AG09309 (cell line): ENCODE measurements at regions not wholly inside any gene's neighbourhood (a gene's known extent, or its start where the extent isn't known, plus 50 kb on each side); places are given as distances from the start of the nearest gene placed in this dataset.

Experiments
- DNase-seq: peaks from one replicate; pipeline ENCODE4 v3.0.0-alpha.2; 2010; ENCODE audit warnings: low read depth
- H3K4me3 ChIP-seq: 2 replicates; pipeline ENCODE4 v1.5.1; 2011; ENCODE audit warnings: mild to moderate bottlenecking, low read depth, low read length, moderate library complexity; ENCODE audit not compliant: control insufficient read depth
- CTCF ChIP-seq: IDR thresholded peaks from 2 replicates; pipeline ENCODE4 v1.5.1; 2011; ENCODE audit warnings: mild to moderate bottlenecking, low read depth, low read length, inconsistent platforms; ENCODE audit not compliant: insufficient read depth, control insufficient read depth; ENCODE audit errors: missing control alignments

GRCh38 chr5:15993919-15994318 is 185.7 kb downstream of the MARCHF11 start:
- H3K4me3 ChIP-seq, result no peak overlapping the region
- peak; percentile 54 for TF ChIP-seq CTCF
- no peak for DNase-seq

GRCh38 chr5:15993334-15993733 is 186.3 kb downstream of the MARCHF11 start:
- peak; percentile 11 for DNase-seq
- H3K4me3 ChIP-seq, result no peak overlapping the region
- no peak for TF ChIP-seq CTCF

- DNase-seq, result no peak
- H3K4me3 ChIP-seq, result no peak overlapping the region
- TF ChIP-seq CTCF, result no peak
Measured at GRCh38 chr5:15992918-15993317, 186.7 kb downstream of the MARCHF11 start.

GRCh38 chr5:15991586-15991985 is 188.0 kb downstream of the MARCHF11 start:
- no peak for DNase-seq
- H3K4me3 ChIP-seq, result no peak overlapping the region
- no peak for TF ChIP-seq CTCF
